ENCODE measurements at regions not wholly inside any gene's neighbourhood (a gene's known extent, or its start where the extent isn't known, plus 50 kb on each side); places are given as distances from the start of the nearest gene placed in this dataset.

DNA sequence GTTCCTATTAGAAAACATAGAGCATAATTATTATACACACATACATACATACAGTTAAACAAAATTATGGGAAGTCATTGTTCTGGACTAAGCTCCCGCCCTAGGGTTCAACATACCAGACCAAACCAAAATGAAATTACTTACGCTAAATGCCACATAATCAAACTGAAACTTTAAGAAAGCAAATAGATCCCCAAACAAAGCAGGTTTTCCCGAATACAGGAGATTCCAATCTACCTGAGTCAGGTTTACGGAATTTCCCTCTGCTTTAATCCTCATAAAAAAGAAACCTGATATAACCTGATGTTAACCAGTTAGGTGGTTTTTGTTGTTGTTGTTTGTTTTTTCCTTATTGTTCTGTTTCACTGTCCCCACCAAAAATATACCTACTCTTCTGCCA, 1886.9 kb downstream of the NCAM2 start:
- no peak for DNase-seq (ENCODE audit: low read depth, low spot score)
- no peak overlapping the region for H3K4me3 ChIP-seq (ENCODE audit: low read length)

DNA sequence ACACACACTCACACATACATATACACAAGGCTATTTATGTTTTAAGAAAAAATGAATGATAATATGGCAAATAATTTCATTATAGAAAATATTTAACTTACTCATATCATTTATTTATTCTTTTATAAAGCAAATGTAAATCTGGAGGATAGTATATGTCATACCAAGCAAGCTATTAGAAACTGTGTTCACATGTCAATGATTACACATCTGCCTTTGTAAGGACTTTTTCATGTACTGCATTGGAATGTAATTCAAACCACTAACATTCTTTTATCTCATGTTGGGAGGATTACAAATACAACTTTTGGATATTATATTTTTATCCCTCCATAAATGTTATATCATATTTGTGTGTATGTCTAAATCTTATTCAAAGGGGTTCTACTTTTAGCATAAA, 1887.4 kb downstream of the NCAM2 start:
- DNase-seq (ENCODE audit: low read depth, low spot score) = no peak
- H3K4me3 ChIP-seq (ENCODE audit: low read length) = no peak overlapping the region

DNA sequence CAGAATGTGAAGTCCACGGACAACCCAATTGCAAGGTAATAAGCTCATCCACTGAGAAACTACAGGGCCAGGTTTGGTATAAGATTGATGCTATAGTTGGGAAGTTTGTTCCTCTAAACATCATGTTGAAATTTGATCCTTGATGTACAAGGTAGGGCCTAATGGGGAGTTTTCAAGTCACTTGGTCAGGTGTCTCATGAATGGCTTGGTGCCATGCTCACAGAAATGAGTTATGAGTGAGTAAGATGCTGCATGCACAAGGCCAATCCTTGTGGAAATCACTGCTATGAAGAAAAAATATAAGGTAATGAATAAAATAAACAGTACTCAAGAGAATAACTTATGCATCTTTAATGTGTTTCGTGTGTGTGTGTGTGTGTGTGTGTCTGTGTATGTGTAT, 1891.2 kb downstream of the NCAM2 start:
- H3K4me3 ChIP-seq (ENCODE audit: low read length) = no peak overlapping the region
- no peak for DNase-seq (ENCODE audit: low read depth, low spot score)

DNA sequence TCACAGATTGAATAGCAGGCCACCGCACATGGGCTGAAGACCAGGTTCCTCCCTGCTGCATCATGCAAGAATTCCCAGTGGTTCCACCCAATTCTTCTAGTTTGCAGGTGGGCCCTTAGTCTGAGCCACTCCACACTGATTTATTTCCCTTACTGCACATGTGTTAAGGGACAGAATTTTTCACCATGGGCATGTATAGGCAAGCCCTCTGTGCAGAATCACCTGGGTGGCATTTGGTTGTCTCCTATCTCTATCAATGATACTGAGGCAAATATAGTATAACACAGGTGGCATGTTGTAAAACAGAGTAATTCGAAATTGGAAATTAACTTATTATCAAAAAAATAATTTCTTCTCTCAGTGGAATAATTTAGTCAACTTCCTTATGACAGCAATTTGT, 1892.4 kb downstream of the NCAM2 start:
- no peak overlapping the region for H3K4me3 ChIP-seq (ENCODE audit: low read length)
- DNase-seq (ENCODE audit: low read depth, low spot score) = no peak

DNA sequence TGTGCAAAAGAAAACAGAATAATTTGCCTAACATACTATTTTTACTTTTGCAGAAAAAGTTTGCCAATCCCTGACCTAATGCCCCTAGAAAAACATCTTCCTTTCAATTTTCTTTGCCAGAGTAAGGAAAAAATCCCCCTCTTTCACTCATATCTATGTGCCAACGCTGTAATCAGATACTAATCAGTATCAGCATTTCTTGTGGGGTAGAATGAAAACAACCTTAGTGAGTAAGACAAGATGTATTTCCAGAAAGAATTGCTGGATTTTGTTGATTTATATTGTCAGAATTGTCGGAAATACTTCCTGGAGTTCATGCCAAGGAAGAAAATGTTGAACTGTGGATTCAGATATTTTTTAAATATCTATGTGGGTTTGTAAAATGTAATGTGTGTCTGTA, 1893.8 kb downstream of the NCAM2 start:
- H3K4me3 ChIP-seq (ENCODE audit: low read length) = no peak overlapping the region
- DNase-seq (ENCODE audit: low read depth, low spot score) = no peak

DNA sequence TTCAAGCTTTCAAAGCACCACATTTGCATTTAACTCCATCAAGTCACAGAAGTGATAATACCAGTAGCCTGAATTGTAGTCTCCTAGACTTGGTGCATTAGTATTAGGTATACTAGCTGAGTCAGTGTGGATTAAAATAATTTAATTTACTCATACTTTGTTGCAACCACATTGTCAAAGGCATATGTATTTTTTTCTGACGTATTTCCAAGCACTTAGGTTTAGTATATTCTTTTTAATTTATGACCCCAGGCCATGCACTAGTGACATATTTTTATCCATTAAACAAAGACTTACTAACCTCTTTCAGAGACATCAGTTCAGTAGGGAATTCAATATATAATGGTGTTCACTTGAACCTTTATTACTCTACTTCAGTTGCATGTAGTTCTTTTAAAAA, 1894.5 kb downstream of the NCAM2 start:
- no peak for DNase-seq (ENCODE audit: low read depth, low spot score)
- no peak overlapping the region for H3K4me3 ChIP-seq (ENCODE audit: low read length)

DNA sequence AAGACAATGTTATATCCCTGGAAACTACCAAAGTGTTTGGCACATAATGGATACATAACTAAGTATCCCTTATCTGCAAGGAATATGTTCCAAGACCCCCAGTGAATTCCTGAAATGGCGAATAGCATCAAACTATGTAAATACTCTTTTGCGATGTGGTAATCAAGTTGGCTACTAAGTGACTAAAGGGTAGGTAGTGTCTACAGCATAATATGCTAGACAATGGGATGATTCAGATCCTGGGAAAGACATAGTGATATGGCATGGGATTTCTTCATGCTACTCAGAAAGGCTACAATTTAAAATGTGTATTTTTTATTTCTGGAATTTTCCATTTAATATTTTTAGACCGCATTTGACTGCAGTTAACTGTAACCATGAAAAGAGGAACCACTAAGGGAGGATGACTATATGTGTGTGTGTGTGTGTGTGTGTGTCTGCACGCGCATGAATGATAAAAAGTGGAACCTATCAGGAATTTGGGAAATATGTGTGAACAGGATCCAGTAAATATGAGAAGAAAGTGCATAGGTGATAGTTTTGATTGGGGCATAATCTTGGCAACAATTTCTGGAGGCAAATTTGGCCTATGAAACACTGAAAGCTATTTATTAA, 1899.9 kb downstream of the NCAM2 start:
- no peak overlapping the region for H3K4me3 ChIP-seq (ENCODE audit: low read length)
- DNase-seq (ENCODE audit: low read depth, low spot score) = no peak

DNA sequence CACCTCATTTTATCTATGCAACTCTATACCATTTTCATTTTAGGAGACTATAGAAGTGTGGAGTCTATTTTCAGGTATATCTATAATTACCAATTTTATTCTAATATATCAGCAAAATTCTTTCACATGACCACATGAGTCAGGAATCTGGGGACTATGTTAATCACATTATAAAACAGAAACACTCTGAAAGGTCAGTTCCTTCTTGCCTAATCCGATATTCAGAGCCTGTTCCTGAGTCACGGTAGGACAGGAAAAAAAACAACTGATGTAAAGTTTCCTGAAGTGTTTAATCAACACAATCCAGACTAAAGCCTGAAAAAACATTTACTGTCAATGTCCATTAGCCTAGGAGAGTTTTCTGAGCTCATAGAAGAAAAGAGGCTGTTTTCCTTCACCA, 1902.3 kb downstream of the NCAM2 start:
- no peak overlapping the region for H3K4me3 ChIP-seq (ENCODE audit: low read length)
- DNase-seq (ENCODE audit: low read depth, low spot score) = no peak

DNA sequence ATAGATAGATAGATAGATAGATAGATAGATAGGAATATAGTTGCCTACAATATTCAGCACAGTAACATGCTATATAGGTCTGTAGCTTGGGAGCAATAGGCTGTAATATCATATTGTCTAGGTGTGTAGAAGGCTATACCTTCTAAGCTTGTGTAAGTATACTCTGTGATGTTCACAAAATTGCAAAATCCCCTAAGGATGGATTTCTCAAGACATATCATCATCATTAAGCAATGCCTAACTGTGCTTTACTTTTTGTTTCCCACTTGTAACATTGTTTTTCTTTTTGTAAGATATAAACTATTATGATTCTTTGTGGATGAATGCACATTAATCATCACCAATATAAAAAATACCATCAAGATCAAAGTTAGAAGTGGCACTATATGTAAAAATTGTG, 1905.6 kb downstream of the NCAM2 start:
- no peak for DNase-seq (ENCODE audit: low read depth, low spot score)
- no peak overlapping the region for H3K4me3 ChIP-seq (ENCODE audit: low read length)

DNA sequence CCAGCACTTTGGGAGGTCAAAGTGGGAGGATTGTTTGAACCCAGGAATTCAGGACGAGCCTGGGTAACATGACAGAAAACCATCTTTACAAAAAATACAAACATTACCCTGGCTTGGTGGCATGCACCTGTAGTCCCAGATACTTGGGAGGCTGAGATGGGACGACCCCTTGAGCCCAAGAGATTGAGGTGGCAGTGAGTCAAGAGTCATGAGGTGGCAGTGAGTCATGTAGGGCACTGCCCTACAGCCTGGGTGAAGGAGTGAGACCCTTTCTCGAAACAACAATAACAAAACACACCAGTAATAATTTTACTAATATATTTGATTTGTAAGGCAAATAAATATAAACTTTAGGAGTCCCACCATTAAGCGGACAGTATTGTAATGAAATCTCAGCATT, 1906.2 kb downstream of the NCAM2 start:
- DNase-seq (ENCODE audit: low read depth, low spot score) = no peak

DNA sequence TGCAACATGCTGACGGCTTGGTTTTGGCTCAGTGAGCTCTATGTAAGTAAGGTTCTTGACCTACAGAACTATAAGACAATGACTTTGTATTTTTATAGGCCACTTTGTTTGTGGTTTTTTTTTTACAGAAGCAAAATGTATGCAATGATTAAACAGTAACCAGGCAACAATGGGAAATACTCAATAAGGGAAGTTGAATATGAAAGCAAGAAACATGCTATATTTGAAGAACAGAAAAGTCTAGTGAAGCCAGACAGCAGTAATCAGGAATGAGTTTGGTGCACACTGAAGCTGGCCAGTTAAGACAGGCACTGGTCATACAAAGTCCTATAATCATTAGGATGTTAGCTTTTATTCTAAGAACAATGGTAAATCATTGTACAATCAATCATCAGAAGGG, 1926.8 kb downstream of the NCAM2 start:
- no peak for DNase-seq (ENCODE audit: low read depth, low spot score)
- no peak overlapping the region for H3K4me3 ChIP-seq (ENCODE audit: low read length)

More for the DNA sequence above, 1906.2 kb downstream of the NCAM2 start:
- H3K4me3 ChIP-seq (ENCODE audit: low read length) = no peak overlapping the region

DNA sequence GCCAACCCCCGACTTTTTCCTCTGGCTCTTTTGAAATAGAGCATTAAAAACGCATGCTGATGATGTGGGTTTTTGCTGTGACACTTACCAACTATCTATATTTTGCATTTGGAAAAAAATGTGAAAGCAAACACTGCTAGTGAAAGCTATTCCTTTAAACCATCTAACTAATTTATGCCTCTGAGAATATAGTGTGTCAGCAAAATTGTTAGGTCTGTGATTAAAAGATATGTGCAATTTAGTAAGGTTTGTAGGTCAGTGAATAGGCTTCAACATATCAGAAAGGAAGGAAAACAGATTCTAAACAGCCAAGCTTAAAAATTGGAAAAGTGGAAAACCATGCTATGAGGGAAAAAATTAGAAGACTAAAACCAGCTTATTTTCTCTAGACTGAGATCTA, 1929.3 kb downstream of the NCAM2 start:
- no peak overlapping the region for H3K4me3 ChIP-seq (ENCODE audit: low read length)

DNA sequence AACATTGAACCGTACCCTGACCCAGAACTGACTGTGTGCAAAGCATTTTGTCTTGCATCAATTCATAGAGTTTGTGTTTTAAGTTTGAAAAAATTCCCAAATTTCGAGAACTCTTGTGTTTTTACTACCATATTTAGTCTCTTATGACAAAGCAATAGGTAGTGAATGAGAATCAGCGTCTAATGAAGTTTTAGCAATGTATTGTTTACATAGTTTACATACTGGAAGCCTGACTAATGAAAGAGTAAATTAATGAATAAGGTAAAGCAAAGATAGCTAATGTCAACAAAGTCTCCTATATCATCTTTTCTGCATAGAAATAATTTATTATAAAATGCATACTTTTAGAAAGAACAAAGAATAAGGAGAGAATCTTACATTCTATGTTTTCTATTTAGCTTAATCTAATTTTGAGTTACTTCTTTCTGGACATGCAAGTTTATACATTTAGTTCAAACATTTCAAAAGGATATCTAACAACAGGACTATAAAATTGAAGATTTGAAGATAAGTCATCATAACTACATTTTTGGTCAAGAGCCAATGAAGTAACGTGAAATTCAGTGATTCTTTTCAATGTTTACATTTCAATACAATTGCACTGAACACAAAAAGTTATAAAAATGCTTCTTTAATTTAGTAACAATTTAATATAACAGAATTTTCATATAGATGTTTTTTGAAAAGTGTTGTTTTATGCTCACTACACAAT, 1943.7 kb downstream of the NCAM2 start:
- H3K4me3 ChIP-seq (ENCODE audit: low read length) = no peak overlapping the region
- DNase-seq (ENCODE audit: low read depth, low spot score) = no peak

More for the DNA sequence above, 1929.3 kb downstream of the NCAM2 start:
- DNase-seq (ENCODE audit: low read depth, low spot score) = no peak

DNA sequence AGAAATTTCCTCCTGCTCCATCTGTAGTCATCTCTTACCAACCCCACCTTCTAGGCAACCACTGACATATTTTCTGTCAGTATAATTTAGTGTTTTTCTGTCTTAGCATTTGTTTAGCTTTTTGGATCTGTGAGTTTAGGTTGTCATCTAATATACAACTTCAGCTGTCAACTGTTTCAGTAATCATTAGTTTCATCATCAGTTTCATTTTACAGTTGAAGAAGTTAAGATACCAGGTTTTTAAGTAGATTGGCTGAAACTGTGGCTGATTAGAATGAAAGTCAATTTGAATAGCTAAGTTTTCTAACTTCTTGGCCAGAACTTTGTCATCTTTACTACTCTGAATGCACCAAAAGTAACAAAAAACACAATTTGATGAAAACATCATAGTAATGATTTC, 1957.3 kb downstream of the NCAM2 start:
- no peak for DNase-seq (ENCODE audit: low read depth, low spot score)
- H3K4me3 ChIP-seq (ENCODE audit: low read length) = no peak overlapping the region

DNA sequence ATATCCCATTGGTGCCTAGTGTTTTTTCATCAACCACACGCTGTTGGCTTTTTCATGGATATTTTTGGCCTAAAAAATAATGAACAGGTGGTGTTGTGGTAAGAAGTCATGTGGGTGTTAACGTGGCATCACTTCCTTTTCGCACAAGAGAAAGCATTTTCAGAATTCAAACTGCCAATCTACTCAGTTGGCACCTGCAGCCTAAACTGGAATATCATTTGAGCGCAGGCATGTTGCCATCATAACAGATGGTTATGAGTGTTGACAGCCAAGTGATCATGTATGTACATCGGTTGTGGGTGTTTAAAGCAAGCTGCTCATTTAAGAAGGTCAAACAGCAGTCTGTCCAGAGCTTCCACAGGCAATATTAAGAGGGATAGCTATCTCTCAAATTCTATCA, 1963.0 kb downstream of the NCAM2 start:
- H3K4me3 ChIP-seq (ENCODE audit: low read length) = no peak overlapping the region
- DNase-seq (ENCODE audit: low read depth, low spot score) = peak; percentile 9

DNA sequence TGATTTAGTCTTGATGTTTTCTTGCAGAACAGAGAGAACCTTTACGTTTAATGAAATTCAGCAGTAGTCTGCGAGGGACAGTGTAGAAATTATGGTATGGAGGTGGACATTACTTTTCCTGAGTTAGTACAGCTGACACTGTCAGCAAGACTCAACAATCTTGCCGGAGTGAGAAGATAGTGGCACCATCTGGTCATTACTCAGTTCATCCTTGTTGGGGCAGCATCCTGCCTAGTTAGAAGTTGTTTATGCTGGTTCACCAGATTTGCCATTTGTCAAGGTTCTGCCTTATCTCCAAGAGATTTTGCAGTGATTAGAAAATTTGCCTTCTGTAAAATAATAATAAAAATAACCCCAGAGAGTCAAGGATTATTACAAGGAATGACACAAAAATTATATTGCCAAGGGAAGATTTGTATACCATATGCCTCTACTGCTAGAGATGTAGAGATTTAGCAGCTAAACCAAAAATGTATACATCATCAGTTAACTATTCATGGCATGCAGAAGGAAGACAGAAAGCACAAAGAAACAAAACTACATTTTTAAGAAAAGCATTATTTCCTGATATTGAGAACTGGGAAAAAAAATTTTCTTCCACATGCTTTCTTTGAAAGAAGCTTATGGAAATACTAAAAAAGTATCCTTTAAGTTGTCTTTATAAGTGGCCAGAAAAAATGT, 1967.4 kb downstream of the NCAM2 start:
- no peak overlapping the region for H3K4me3 ChIP-seq (ENCODE audit: low read length)
- DNase-seq (ENCODE audit: low read depth, low spot score) = no peak

DNA sequence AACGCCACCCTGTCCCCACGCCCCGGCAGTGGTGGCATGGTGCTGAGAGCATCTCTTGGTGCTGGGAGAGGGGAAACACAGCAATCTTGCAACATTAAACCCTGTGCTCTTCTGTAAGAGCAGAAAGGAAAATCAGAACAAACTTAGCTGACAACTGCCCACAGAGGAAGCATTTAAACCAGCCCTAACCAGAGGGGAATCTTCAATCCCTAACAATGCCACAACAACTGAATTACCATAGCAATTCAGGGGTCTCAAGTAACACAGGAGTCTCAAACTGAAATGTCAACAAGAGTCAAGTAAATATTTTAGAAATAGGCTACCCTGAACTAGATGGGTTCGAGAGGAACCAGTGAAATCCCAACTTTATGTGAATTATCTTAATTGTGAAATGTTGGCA, 1983.6 kb downstream of the NCAM2 start:
- DNase-seq (ENCODE audit: low read depth, low spot score) = no peak
- no peak overlapping the region for H3K4me3 ChIP-seq (ENCODE audit: low read length)

DNA sequence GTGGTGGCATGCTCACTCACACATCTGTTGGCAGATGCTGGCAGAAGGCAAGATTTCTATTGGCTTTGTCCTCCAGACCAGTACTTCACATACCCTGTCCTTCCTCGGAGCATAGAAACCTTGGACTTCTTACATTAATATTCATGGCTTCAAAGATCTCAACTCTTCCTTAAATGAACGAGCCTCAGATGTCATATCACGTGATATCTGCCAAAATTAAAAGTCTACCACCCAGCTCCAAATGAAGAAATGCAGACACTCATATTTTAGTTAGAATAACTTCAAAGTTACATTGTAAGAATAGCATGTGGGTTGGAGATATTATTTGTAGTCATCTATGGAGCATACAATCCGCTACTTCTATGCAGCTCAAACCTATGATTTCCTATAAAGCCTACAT, 1994.9 kb downstream of the NCAM2 start:
- no peak overlapping the region for H3K4me3 ChIP-seq (ENCODE audit: low read length)
- no peak for DNase-seq (ENCODE audit: low read depth, low spot score)

DNA sequence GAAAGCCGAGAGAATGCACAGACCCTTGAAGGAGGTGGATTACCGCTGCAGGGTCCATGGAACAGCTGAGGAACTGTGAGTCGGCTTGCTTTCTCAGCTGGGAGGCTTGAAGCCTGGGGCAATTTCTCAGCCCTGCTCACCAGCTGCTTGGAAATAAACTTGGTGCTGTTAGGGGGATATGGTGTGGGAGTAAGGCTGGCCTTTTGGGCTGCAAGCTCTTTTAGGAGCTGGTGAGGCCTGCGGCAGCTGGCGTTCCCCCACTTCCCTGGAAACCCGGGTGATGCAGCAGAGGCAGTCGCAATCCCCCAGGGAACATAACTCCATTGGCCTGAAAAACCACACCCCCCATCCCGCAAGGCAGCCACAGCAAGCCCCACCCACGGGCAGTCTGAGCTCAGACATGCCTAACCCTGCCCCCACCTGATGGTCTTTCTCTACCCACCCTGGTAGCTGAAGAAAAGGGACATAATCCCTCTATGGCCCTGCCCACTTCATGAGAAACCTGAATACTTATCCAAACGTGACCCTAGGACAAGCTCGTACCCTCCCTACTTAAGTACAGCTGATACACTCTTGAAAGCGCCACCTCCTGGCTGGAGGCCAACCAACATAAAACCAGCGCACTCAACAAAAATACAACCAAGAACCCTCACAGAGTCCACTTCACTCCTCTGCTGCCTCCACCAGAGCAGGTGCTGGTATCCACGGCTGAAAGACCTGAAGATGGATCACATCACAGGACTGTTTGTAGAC, 1995.8 kb downstream of the NCAM2 start:
- no peak overlapping the region for H3K4me3 ChIP-seq (ENCODE audit: low read length)

DNA sequence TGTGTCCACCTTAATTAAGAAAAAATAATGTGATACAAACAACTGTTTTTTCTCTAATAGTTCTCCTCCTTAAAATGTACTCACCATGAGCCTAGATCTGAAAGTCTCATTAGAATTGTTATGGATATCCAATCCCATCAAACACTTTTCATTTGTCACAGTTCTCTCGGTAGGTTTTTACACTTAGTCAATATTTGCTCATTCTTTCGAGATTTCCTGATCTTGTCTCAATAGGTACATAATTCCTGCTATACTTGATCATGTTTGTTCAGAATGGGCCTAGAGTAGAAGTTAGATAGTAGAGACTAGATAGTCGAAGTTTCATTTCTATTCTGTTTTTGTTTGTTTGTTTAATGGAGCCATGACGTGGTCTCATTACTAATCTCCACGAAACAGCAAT, 2005.7 kb downstream of the NCAM2 start:
- H3K4me3 ChIP-seq (ENCODE audit: low read length) = no peak overlapping the region
- DNase-seq (ENCODE audit: low read depth, low spot score) = no peak

More for the DNA sequence above, 1995.8 kb downstream of the NCAM2 start:
- DNase-seq (ENCODE audit: low read depth, low spot score) = peak; percentile 1

Measured in Jurkat, Clone E6-1 (cell line).